GM06990 (cell line): ENCODE measurements at regions not wholly inside any gene's neighbourhood (a gene's known extent, or its start where the extent isn't known, plus 50 kb on each side); places are given as distances from the start of the nearest gene placed in this dataset.

Source experiments
- DNase-seq: peaks from one replicate; pipeline ENCODE4 v3.0.0-alpha.2; 2011; ENCODE audit not compliant: insufficient read length; ENCODE audit errors: extremely low read depth
- H3K27me3 ChIP-seq: replicated peaks from 2 replicates; pipeline ENCODE4 v1.6.0; 2011; ENCODE audit warnings: low read length; ENCODE audit not compliant: control insufficient read depth, insufficient read depth
- H3K36me3 ChIP-seq: 2 replicates; pipeline ENCODE4 v1.5.1; 2011; ENCODE audit warnings: low read length; ENCODE audit not compliant: control insufficient read depth, insufficient read depth
- H3K4me3 ChIP-seq: replicated peaks from 2 replicates; pipeline ENCODE4 v1.5.1; 2011; ENCODE audit warnings: low read depth, mild to moderate bottlenecking, control low read depth, low read length
- CTCF ChIP-seq: IDR thresholded peaks from 2 replicates; pipeline ENCODE4 v1.5.1; 2011; ENCODE audit warnings: low read length, control low read depth, mild to moderate bottlenecking, inconsistent platforms; ENCODE audit not compliant: insufficient read depth, poor library complexity, severe bottlenecking

DNA sequence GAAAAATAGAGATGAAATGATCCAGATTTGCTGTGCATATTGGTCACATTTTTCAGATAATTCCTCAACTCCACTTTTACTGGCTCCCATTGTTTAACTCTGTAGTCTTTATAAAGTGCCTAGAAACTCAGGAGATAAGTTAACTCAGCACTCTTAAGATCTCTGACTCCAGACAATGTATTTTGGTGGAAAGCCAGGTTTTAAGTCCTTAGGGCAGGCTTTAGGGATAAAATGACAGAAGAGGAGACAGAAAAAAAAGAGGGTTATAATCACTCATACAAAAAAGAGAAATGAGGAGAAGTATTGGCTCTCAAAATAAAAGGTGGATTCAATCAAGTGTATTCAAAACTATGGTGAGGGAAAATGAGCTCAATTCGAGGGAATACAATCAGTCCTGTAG lies 674.8 kb upstream of the INTU start:
- no peak for TF ChIP-seq CTCF
- no peak for DNase-seq

DNA sequence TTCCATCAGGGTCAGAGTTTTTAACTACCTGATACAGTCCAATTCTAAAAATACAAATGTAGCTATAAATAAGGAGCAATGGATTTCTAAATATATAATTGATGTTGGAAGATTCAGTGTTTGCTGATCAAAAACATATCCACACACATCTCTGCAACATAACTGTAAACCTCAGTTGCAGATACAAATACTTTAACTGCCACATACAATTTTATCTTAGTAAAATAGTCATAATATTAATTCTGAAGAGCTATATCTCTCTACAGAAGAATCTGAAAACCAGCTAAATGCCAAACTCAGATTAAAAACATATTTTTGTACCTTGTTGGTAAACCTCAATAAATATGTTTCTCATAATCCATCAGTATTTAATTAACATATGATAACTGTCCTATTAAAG lies 674.3 kb upstream of the INTU start:
- no peak for TF ChIP-seq CTCF
- DNase-seq = no peak
- no peaks in the 10 kb centered on the region for H3K27me3 ChIP-seq
- no peak overlapping the region for H3K4me3 ChIP-seq
- no peaks in the 10 kb centered on the region for H3K36me3 ChIP-seq

More for the DNA sequence above, 674.8 kb upstream of the INTU start:
- Histone ChIP-seq H3K4me3 (no peak overlapping the region), H3K27me3 (no peaks in the 10 kb centered on the region), H3K36me3 (no peaks in the 10 kb centered on the region)

DNA sequence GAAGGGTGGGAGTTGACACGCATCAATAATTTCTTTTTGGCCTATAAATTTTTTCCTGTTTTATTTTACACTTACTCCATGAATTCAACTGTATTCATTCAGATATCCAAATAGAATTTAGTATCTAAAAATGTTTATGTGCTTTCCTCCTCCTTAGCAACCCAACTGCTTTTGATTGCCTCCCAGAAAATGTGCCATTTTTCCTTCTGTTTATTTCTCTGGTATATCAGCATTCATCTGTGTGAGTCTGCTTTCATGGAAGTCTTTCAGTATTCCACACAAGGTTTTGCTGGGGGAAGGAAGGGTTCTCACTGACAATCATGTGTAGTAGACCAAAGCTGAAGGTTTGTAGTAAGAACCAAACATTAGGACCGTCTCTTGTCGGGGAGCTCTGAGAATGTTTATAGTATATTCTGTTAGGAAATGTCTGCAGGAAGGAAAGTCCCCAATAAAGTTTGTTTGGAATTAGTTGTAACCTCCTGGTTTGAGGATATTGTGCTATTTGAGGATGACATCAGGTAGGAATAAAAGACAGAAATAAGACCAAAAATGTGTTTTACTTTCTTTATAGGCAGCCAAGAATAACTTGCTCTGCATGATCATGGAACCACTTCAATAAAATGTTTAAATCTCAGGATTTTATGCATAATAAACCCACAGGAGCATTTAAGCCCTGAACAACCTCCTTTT lies 673.6 kb upstream of the INTU start:
- H3K27me3 ChIP-seq = no peaks in the 10 kb centered on the region
- no peak overlapping the region for H3K4me3 ChIP-seq
- no peak for DNase-seq
- no peak for TF ChIP-seq CTCF
- no peaks in the 10 kb centered on the region for H3K36me3 ChIP-seq

DNA sequence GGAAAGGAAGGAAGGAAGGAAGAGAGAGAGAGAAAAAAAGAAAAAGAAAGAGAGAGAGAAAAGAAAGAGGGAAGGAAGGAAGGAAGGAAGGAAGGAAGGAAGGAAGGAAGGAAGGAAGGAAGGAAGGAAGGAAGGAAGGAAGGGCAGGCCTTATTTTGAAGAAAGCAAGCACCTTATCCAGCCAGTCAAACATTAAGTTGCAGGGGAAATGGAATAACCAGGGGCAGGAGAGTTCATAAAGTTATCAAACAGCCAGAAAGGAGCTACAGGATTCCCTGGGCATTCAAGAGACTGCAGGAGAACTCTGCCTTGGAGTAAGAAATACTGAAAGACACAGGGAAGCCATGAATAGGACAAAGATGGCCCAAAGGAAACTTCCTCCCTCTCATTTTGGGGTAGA lies 672.0 kb upstream of the INTU start:
- Histone ChIP-seq H3K27me3 (no peaks in the 10 kb centered on the region), H3K4me3 (no peak overlapping the region), H3K36me3 (no peaks in the 10 kb centered on the region)
- no peak for DNase-seq
- no peak for TF ChIP-seq CTCF

GRCh38 chr4:126961661-126962060 lies 671.1 kb upstream of the INTU start:
- TF ChIP-seq CTCF = no peak

GRCh38 chr4:126965877-126966276 lies 666.9 kb upstream of the INTU start:
- H3K36me3 ChIP-seq = no peaks in the 10 kb centered on the region
- TF ChIP-seq CTCF = no peak
- DNase-seq = no peak
- H3K27me3 ChIP-seq = no peaks in the 10 kb centered on the region
- H3K4me3 ChIP-seq = no peak overlapping the region

More at GRCh38 chr4:126961661-126962060, 671.1 kb upstream of the INTU start:
- no peak for DNase-seq
- no peak overlapping the region for H3K4me3 ChIP-seq
- H3K27me3 ChIP-seq = no peaks in the 10 kb centered on the region
- H3K36me3 ChIP-seq = no peaks in the 10 kb centered on the region
